Natural killer cell (primary cell): ENCODE measurements at regions not wholly inside any gene's neighbourhood (a gene's known extent, or its start where the extent isn't known, plus 50 kb on each side); places are given as distances from the start of the nearest gene placed in this dataset.
A peak's percentile ranks its signal among the peaks of the same experiment; 100 is the strongest.

Experiments
- ATAC-seq, 3 donors: fragments of 150-1000 bp in 2 of 3; fragments of 200-7000 bp in 1 of 3; cut with Tn5 transposase; 1 replicate in 1 of 3; 2 replicates in 2 of 3; pipeline ENCODE4 v1.10.0; 2021; ENCODE audit warnings: mild to moderate bottlenecking in 2 of 3, moderate library complexity in 2 of 3
- DNase-seq, 2 donors: peaks; one replicate each; pipeline versions ENCODE4 v3.0.0 to v3.0.0-alpha.2; 2013 to 2021; ENCODE audit warnings: mixed read lengths in 1 of 2
- H3K27ac ChIP-seq: one replicate; pipeline ENCODE4 v1.5.1; 2013; ENCODE audit warnings: mild to moderate bottlenecking, low read length
- H3K27me3 ChIP-seq: one replicate; pipeline ENCODE4 v1.6.1; 2013; ENCODE audit warnings: low read length; ENCODE audit not compliant: control insufficient read depth, insufficient read depth
- H3K36me3 ChIP-seq: one replicate; pipeline ENCODE4 v1.6.1; 2013; ENCODE audit warnings: low read length; ENCODE audit not compliant: control insufficient read depth, insufficient read depth
- H3K4me1 ChIP-seq: one replicate; pipeline ENCODE4 v1.6.1; 2013; ENCODE audit warnings: low read length; ENCODE audit not compliant: control insufficient read depth, insufficient read depth
- H3K4me3 ChIP-seq: one replicate; pipeline ENCODE4 v1.5.1; 2013; ENCODE audit warnings: low read length
- H3K9me3 ChIP-seq: one replicate; pipeline ENCODE4 v1.6.1; 2013; ENCODE audit warnings: low read length; ENCODE audit not compliant: control insufficient read depth, insufficient read depth
- H3K27ac Mint-ChIP-seq, 2 donors: one replicate each; pipeline ENCODE4 v1.8.0; 2022; ENCODE audit warnings: mild to moderate bottlenecking in 2 of 2, mixed read lengths in 2 of 2, moderate library complexity in 1 of 2
- H3K27me3 Mint-ChIP-seq, 2 donors: one replicate each; pipeline ENCODE4 v1.8.0; 2022; ENCODE audit warnings: low read depth in 2 of 2, mixed read lengths in 2 of 2
- H3K36me3 Mint-ChIP-seq: one replicate; pipeline ENCODE4 v1.8.0; 2022; ENCODE audit warnings: mixed read lengths
- H3K4me1 Mint-ChIP-seq, 2 donors: one replicate each; pipeline ENCODE4 v1.8.0; 2022; ENCODE audit warnings: mixed read lengths in 2 of 2
- H3K4me3 Mint-ChIP-seq: one replicate; pipeline ENCODE4 v1.8.0; 2022; ENCODE audit warnings: mild to moderate bottlenecking, moderate library complexity, mixed read lengths
- H3K9me3 Mint-ChIP-seq, 2 donors: one replicate each; pipeline ENCODE4 v1.8.0; 2022; ENCODE audit warnings: mixed read lengths in 2 of 2
- CTCF ChIP-seq: fragments of 200-600 bp; IDR thresholded peaks from one replicate; pipeline ENCODE4 v1.8.0; 2022; ENCODE audit warnings: antibody characterized with exemption
- WGBS: methylation state at CpG from one replicate; pipeline ENCODE4 v1.1.7; 2013; ENCODE audit warnings: missing lambda C conversion rate; ENCODE audit not compliant: insufficient coverage; 5-methylcytosine and 5-hydroxymethylcytosine counted together
- intact Hi-C: fragments of 100-400 bp; cut with micrococcal nuclease; formaldehyde crosslinking; loops from one replicate; pipeline ENCODE4 v1.14.2; 2022

GRCh38 chr1:10941891-10942541 is 70.4 kb upstream of the TARDBP start:
- peak; percentile 66 to 89 (median 85) for ATAC-seq
- H3K27ac ChIP-seq, result no peak overlapping the region
- no peak overlapping the region for H3K4me3 Mint-ChIP-seq
- peaks cover 6 to 25% of the 10 kb centered on the region in 2 donors for H3K4me1 Mint-ChIP-seq
- peaks cover 20 to 32% of the 10 kb centered on the region in 2 donors for H3K27me3 Mint-ChIP-seq
- WGBS, result 4% methylated on average over 19 of the region's 21 CpGs
- H3K9me3 ChIP-seq, result no peaks in the 10 kb centered on the region
- no peaks in the 10 kb centered on the region for H3K36me3 ChIP-seq
- H3K4me1 ChIP-seq, result peaks cover 18% of the 10 kb centered on the region
- H3K4me3 ChIP-seq, result no peak overlapping the region
- DNase-seq, result peak; percentile 66 to 80
- no peaks in the 10 kb centered on the region for H3K9me3 Mint-ChIP-seq
- peak; percentile 96 for TF ChIP-seq CTCF
- peaks cover 13% of the 10 kb centered on the region for H3K27me3 ChIP-seq
- H3K36me3 Mint-ChIP-seq, result no peaks in the 10 kb centered on the region
- intact Hi-C loops, result loop anchor here (1.0 kb wide), 1 partner anchor 447 kb away; no protein-coding TSS in a partner anchor
- no peak overlapping the region for H3K27ac Mint-ChIP-seq

GRCh38 chr1:10942542-10942912 is 69.9 kb upstream of the TARDBP start:
- Histone ChIP-seq H3K36me3 (no peaks in the 10 kb centered on the region), H3K4me1 (peaks cover 18% of the 10 kb centered on the region), H3K9me3 (no peaks in the 10 kb centered on the region), H3K27me3 (peaks cover 13% of the 10 kb centered on the region), H3K4me3 (no peak overlapping the region), H3K27ac (no peak overlapping the region)
- peaks cover 20 to 32% of the 10 kb centered on the region in 2 donors for H3K27me3 Mint-ChIP-seq
- peaks cover 6 to 25% of the 10 kb centered on the region in 2 donors for H3K4me1 Mint-ChIP-seq
- 62% methylated on average over 5 of the region's 6 CpGs for WGBS
- intact Hi-C loops, result loop anchor here (1.0 kb wide), 1 partner anchor 447 kb away; no protein-coding TSS in a partner anchor
- H3K27ac Mint-ChIP-seq, result no peak overlapping the region
- DNase-seq (no peak), ATAC-seq (no peak)
- H3K9me3 Mint-ChIP-seq, result no peaks in the 10 kb centered on the region
- H3K36me3 Mint-ChIP-seq, result no peaks in the 10 kb centered on the region
- no peak for TF ChIP-seq CTCF
- H3K4me3 Mint-ChIP-seq, result no peak overlapping the region

GRCh38 chr1:10943041-10943440 is 69.4 kb upstream of the TARDBP start:
- Mint-ChIP-seq H3K27ac (no peak overlapping the region), H3K4me1 (peaks cover 6 to 25% of the 10 kb centered on the region in 2 donors), H3K9me3 (no peaks in the 10 kb centered on the region), H3K27me3 (peaks cover 20 to 32% of the 10 kb centered on the region in 2 donors), H3K4me3 (no peak overlapping the region), H3K36me3 (no peaks in the 10 kb centered on the region)
- H3K4me3 ChIP-seq, result no peak overlapping the region
- H3K9me3 ChIP-seq, result no peaks in the 10 kb centered on the region
- 84% methylated on average over 7 of the region's 7 CpGs for WGBS
- peaks cover 13% of the 10 kb centered on the region for H3K27me3 ChIP-seq
- TF ChIP-seq CTCF, result no peak
- no peak overlapping the region for H3K27ac ChIP-seq
- ATAC-seq (no peak), DNase-seq (no peak)
- H3K4me1 ChIP-seq, result peaks cover 18% of the 10 kb centered on the region
- intact Hi-C loops, result no loop called here
- no peaks in the 10 kb centered on the region for H3K36me3 ChIP-seq
